ENCODE measurements at regions not wholly inside any gene's neighbourhood (a gene's known extent, or its start where the extent isn't known, plus 50 kb on each side); places are given as distances from the start of the nearest gene placed in this dataset.

DNA sequence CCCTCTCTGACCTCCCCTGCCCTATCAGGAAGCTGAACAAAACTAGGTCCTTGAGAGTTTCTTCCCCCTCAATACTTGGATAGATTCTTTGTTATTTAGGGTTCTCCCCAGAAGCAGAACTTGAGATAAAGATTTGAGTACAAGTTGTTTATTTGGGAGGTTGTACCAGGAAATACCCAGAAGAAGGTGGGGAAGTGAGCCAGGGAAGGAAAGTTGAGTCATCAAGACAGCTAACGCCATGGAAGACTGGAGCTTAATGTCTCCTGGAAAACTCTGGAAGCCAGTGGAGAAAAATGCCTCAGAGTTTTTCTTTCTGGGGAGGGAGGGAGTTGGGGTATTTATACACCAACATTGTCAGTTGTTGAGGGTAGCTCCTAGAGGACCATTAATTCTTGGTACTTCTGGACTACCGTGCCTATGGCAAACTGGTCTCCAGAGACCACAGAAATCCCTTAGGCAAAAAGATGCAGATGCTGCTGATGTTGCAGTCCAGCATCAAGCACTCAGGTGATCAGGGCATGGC lies 102.6 kb upstream of the ZFP64 start:
- ATAC-seq: no peak
- in situ Hi-C loops (cut with MboI): no loop called here
- FAIRE-seq: no peak
- H3K4me2 ChIP-seq (ENCODE audit: control insufficient read depth, insufficient read depth): no peak overlapping the region
- H3K79me2 ChIP-seq (ENCODE audit: control insufficient read depth, insufficient read depth, low read length): no peaks in the 10 kb centered on the region
- WGBS (ENCODE audit: insufficient coverage, insufficient replicate concordance, low lambda C conversion rate, missing lambda C conversion rate): 14% methylated on average over 2 of the region's 2 CpGs
- H2AFZ ChIP-seq (ENCODE audit: control insufficient read depth, low read depth, low read length): no peak overlapping the region
- intact Hi-C loops (cut with micrococcal nuclease; ENCODE audit: unreplicated experiment): no loop called here
- H3K36me3 ChIP-seq (ENCODE audit: control insufficient read depth in 2 of 2, insufficient read depth in 2 of 2, low read length in 1 of 2): no peaks in the 10 kb centered on the region
- no TSS peak for BruUV-seq (replicated peaks)
- DNase-seq (ENCODE audit: low read depth, low spot score): no peak
- no peaks in the 10 kb centered on the region for H4K20me1 ChIP-seq (ENCODE audit: control insufficient read depth, insufficient read depth)
- ChIA-PET CTCF (interaction anchor here (0.7 to 2.9 kb wide), 3 partner anchors 18 to 165 kb away, joined by 3 to 11 read pairs (median 3); no protein-coding TSS in a partner anchor), POLR2A (no interaction called here), SMC1A (ENCODE audit: uncharacterized antibody, unreplicated experiment) (interaction anchor here (0.6 kb wide), 1 partner anchor 545 kb away, joined by 3 read pairs; no protein-coding TSS in a partner anchor), RAD21 (ENCODE audit: unreplicated experiment) (no interaction called here)
- TF ChIP-seq SREBF1 (IDR thresholded peaks at IDR 0.05; ENCODE audit: low read length): no peak
- no peak for TF ChIP-seq ETV6 (conservative IDR thresholded peaks at IDR 0.05 in 1 of 2, IDR thresholded peaks at IDR 0.05 in 1 of 2; ENCODE audit: borderline replicate concordance in 1 of 2, low read depth in 1 of 2)
- TF ChIP-seq SMC3 (IDR thresholded peaks at IDR 0.05; ENCODE audit: borderline replicate concordance, low read length): no peak
- TF ChIP-seq NFYA (IDR thresholded peaks at IDR 0.05; ENCODE audit: borderline replicate concordance, low read depth, low read length): no peak
- TF ChIP-seq SIX5 (IDR thresholded peaks at IDR 0.05; ENCODE audit: low read depth, low read length, severe bottlenecking): no peak
- TF ChIP-seq, protein P1, sequence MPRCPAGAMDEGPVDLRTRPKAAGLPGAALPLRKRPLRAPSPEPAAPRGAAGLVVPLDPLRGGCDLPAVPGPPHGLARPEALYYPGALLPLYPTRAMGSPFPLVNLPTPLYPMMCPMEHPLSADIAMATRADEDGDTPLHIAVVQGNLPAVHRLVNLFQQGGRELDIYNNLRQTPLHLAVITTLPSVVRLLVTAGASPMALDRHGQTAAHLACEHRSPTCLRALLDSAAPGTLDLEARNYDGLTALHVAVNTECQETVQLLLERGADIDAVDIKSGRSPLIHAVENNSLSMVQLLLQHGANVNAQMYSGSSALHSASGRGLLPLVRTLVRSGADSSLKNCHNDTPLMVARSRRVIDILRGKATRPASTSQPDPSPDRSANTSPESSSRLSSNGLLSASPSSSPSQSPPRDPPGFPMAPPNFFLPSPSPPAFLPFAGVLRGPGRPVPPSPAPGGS (IDR thresholded peaks at IDR 0.05; ENCODE audit: borderline replicate concordance, insufficient read depth, low read depth, low read length, poor library complexity, severe bottlenecking): no peak
- H3K9ac ChIP-seq (ENCODE audit: control insufficient read depth, insufficient read depth, low read length): no peak overlapping the region
- no peak overlapping the region for H3K4me3 ChIP-seq
- no peaks in the 10 kb centered on the region for H3K9me3 ChIP-seq (replicated peaks; ENCODE audit: control insufficient read depth, insufficient read depth, low read length)
- no peaks in the 10 kb centered on the region for H3K4me1 ChIP-seq (ENCODE audit: control insufficient read depth, insufficient read depth, low read length)
- peaks cover 0 to 1% of the 10 kb centered on the region in 2 experiments; a peak in 1 of 4 replicates for H3K27me3 ChIP-seq (replicated peaks in 1 of 2; ENCODE audit: control insufficient read depth in 2 of 2, insufficient read depth in 2 of 2, low read length in 1 of 2)
- no peak overlapping the region for H3K27ac ChIP-seq (ENCODE audit: control insufficient read depth, insufficient read depth)

Data from GM12878 (cell line).